ENCODE measurements at regions not wholly inside any gene's neighbourhood (a gene's known extent, or its start where the extent isn't known, plus 50 kb on each side); places are given as distances from the start of the nearest gene placed in this dataset.

- TF ChIP-seq CTCF (IDR thresholded peaks at IDR 0.05), result no peak
- TF ChIP-seq POLR2A (IDR thresholded peaks at IDR 0.05), result no peak
Measured at GRCh38 chr3:83567935-83568334, 1390.9 kb upstream of the CADM2 start.

Measured in transverse colon (tissue), 3 donors.